GM12878 (cell line): ENCODE measurements at regions not wholly inside any gene's neighbourhood (a gene's known extent, or its start where the extent isn't known, plus 50 kb on each side); places are given as distances from the start of the nearest gene placed in this dataset.

Source experiments
- ATAC-seq: fragments of 200-7000 bp; cut with Tn5 transposase; 3 replicates; pipeline ENCODE4 v1.9.1; 2020; ENCODE audit warnings: mild to moderate bottlenecking, moderate library complexity
- BruUV-seq: library from RNA; stranded (reverse); fragments of 400-500 nt; replicated peaks from 2 replicates; lab custom pipeline; 2021; lab: Mats Ljungman, UMichigan
- CTCF ChIA-PET: fragments of 300-600 bp; sonication (Branson Sonifier 250); formaldehyde crosslinking; extraction: SDS; loops from one replicate; lab custom pipeline; 2021; ENCODE audit warnings: inconsistent platforms; lab: Yijun Ruan, JAX
- POLR2A ChIA-PET: fragments of 350-600 bp; formaldehyde crosslinking; extraction: SDS; loops from one replicate; lab custom pipeline; 2021; ENCODE audit warnings: inconsistent platforms; lab: Charles Lee
- RAD21 ChIA-PET: fragments of 300-600 bp; sonication (Branson Sonifier 250); formaldehyde crosslinking; loops from one replicate; lab custom pipeline; 2023; ENCODE audit warnings: antibody characterized with exemption; ENCODE audit not compliant: unreplicated experiment; lab: Charles Lee
- SMC1A ChIA-PET: fragments of 300-600 bp; sonication (Branson Sonifier 250); formaldehyde crosslinking; loops from one replicate; lab custom pipeline; 2023; ENCODE audit not compliant: unreplicated experiment, uncharacterized antibody; lab: Charles Lee
- DNase-seq: peaks from one replicate; pipeline ENCODE4 v3.0.0-alpha.2; 2011; ENCODE audit warnings: low read depth, low spot score
- FAIRE-seq: peaks from 3 replicates; lab custom pipeline; 2011; peaks lifted over from hg19 to GRCh38; lab: Jason Lieb, UNC
- H2AFZ ChIP-seq: 2 replicates; pipeline ENCODE4 v1.6.0; 2011; ENCODE audit warnings: low read depth, low read length, control low read depth; ENCODE audit not compliant: control insufficient read depth
- H3K27ac ChIP-seq: 2 replicates; pipeline ENCODE4 v1.5.1; 2011; ENCODE audit warnings: control low read depth; ENCODE audit not compliant: control insufficient read depth, insufficient read depth
- H3K27me3 ChIP-seq, 2 experiments: replicated peaks in 1 of 2; 2 replicates each; pipeline versions ENCODE4 v1.6.0 to v1.6.1; 2011; ENCODE audit warnings: low read length in 1 of 2; ENCODE audit not compliant: control insufficient read depth in 2 of 2, insufficient read depth in 2 of 2
- H3K36me3 ChIP-seq, 2 experiments: 2 replicates each; pipeline ENCODE4 v1.5.1; 2011; ENCODE audit warnings: low read length in 1 of 2; ENCODE audit not compliant: control insufficient read depth in 2 of 2, insufficient read depth in 2 of 2
- H3K4me1 ChIP-seq: 2 replicates; pipeline ENCODE4 v1.6.1; 2011; ENCODE audit warnings: mild to moderate bottlenecking, low read length, moderate library complexity, mixed read lengths; ENCODE audit not compliant: control insufficient read depth, insufficient read depth
- H3K4me2 ChIP-seq: 2 replicates; pipeline ENCODE4 v1.6.0; 2011; ENCODE audit warnings: control low read depth; ENCODE audit not compliant: control insufficient read depth, insufficient read depth
- H3K4me3 ChIP-seq: fragments of 200-600 bp; sonication (generic); 2 replicates; pipeline ENCODE4 v1.5.1; 2016
- H3K79me2 ChIP-seq: 2 replicates; pipeline ENCODE4 v1.6.0; 2011; ENCODE audit warnings: low read length; ENCODE audit not compliant: control insufficient read depth, insufficient read depth
- H3K9ac ChIP-seq: 2 replicates; pipeline ENCODE4 v1.8.0; 2011; ENCODE audit warnings: low read length, control low read depth, mixed read lengths; ENCODE audit not compliant: control insufficient read depth, insufficient read depth
- H3K9me3 ChIP-seq: replicated peaks from 3 replicates; pipeline ENCODE4 v1.5.1; 2011; ENCODE audit warnings: mild to moderate bottlenecking, low read length; ENCODE audit not compliant: control insufficient read depth, insufficient read depth
- H4K20me1 ChIP-seq: 2 replicates; pipeline ENCODE4 v1.6.0; 2011; ENCODE audit not compliant: control insufficient read depth, insufficient read depth
- HCFC1 ChIP-seq: fragments of 150-350 bp; IDR thresholded peaks from 2 replicates; pipeline ENCODE4 v1.6.1; 2014; ENCODE audit warnings: low read length
- IRF3 ChIP-seq: fragments of 450-650 bp; IDR thresholded peaks from 2 replicates; pipeline ENCODE4 v1.6.1; 2014; ENCODE audit warnings: mild to moderate bottlenecking
- PML ChIP-seq: IDR thresholded peaks from 2 replicates; pipeline ENCODE4 v1.6.1; 2012; ENCODE audit warnings: low read length, inconsistent platforms
- POU2F2 ChIP-seq: IDR thresholded peaks from 3 replicates; pipeline ENCODE4 v1.6.1; 2011; ENCODE audit warnings: low read depth, mild to moderate bottlenecking, low read length, borderline replicate concordance
- ZSCAN29 ChIP-seq: fragments of 450-650 bp; IDR thresholded peaks from 2 replicates; pipeline ENCODE4 v1.6.1; 2017; ENCODE audit warnings: mild to moderate bottlenecking, moderate library complexity
- WGBS: methylation state at CpG from one replicate; pipeline ENCODE4 v1.1.6; 2016; ENCODE audit warnings: low lambda C conversion rate; ENCODE audit not compliant: insufficient replicate concordance, insufficient coverage; ENCODE audit errors: missing lambda C conversion rate; 5-methylcytosine and 5-hydroxymethylcytosine counted together
- in situ Hi-C: fragments of 300-500 bp; cut with MboI; formaldehyde crosslinking; loops from 9 replicates; pipeline ENCODE4 v1.14.3; 2018; ENCODE audit warnings: mixed read lengths
- intact Hi-C: fragments of 100-400 bp; cut with micrococcal nuclease; formaldehyde crosslinking; loops from one replicate; pipeline ENCODE4 v1.14.2; 2022; ENCODE audit not compliant: unreplicated experiment

GRCh38 chr2:22215517-22215916 lies 1091.7 kb downstream of the TDRD15 start:
- no peaks in the 10 kb centered on the region for H3K79me2 ChIP-seq
- in situ Hi-C loops = no loop called here
- POLR2A ChIA-PET = no interaction called here

GRCh38 chr2:22217881-22218280 lies 1094.1 kb downstream of the TDRD15 start:
- Histone ChIP-seq H3K9ac (no peak overlapping the region), H3K27me3 (no peaks in the 10 kb centered on the region), H3K4me1 (no peaks in the 10 kb centered on the region), H3K27ac (no peak overlapping the region), H2AFZ (no peak overlapping the region), H3K4me3 (no peak overlapping the region), H3K36me3 (no peaks in the 10 kb centered on the region), H3K4me2 (no peak overlapping the region), H3K79me2 (no peaks in the 10 kb centered on the region), H3K9me3 (no peaks in the 10 kb centered on the region), H4K20me1 (no peaks in the 10 kb centered on the region)
- POLR2A ChIA-PET = no interaction called here
- CTCF ChIA-PET = interaction anchor here (1.2 kb wide), 1 partner anchor 80 kb away, joined by 3 read pairs; no protein-coding TSS in a partner anchor
- in situ Hi-C loops = no loop called here
- WGBS = 25% methylated on average over 1 of the region's 1 CpG
- BruUV-seq = no TSS peak
- intact Hi-C loops = no loop called here
- no peak for FAIRE-seq
- RAD21 ChIA-PET = no interaction called here
- SMC1A ChIA-PET = interaction anchor here (1.5 kb wide), 1 partner anchor 20 kb away, joined by 3 read pairs; no protein-coding TSS in a partner anchor
- TF ChIP-seq ZSCAN29 = no peak
- no peak for DNase-seq
- ATAC-seq = no peak

More at GRCh38 chr2:22215517-22215916, 1091.7 kb downstream of the TDRD15 start:
- no peaks in the 10 kb centered on the region for H3K4me1 ChIP-seq
- ChIA-PET RAD21 (no interaction called here), SMC1A (no interaction called here), CTCF (no interaction called here)
- intact Hi-C loops = no loop called here
- no peak overlapping the region for H3K4me3 ChIP-seq
- ATAC-seq (no peak), DNase-seq (no peak), FAIRE-seq (no peak)
- 4% methylated on average over 2 of the region's 2 CpGs for WGBS
- no peaks in the 10 kb centered on the region for H3K36me3 ChIP-seq
- H3K4me2 ChIP-seq = no peak overlapping the region
- H3K27me3 ChIP-seq = no peaks in the 10 kb centered on the region
- H2AFZ ChIP-seq = no peak overlapping the region
- no peak overlapping the region for H3K27ac ChIP-seq
- no TSS peak for BruUV-seq
- no peak overlapping the region for H3K9ac ChIP-seq
- no peaks in the 10 kb centered on the region for H3K9me3 ChIP-seq
- TF ChIP-seq PML (no peak), POU2F2 (no peak), IRF3 (no peak), HCFC1 (no peak)
- H4K20me1 ChIP-seq = no peaks in the 10 kb centered on the region
